HG03108 (cell line): ENCODE measurements at regions not wholly inside any gene's neighbourhood (a gene's known extent, or its start where the extent isn't known, plus 50 kb on each side); places are given as distances from the start of the nearest gene placed in this dataset.

ENCODE experiments used
- ATAC-seq: cut with Tn5 transposase; IDR thresholded peaks from one replicate; pipeline ENCODE4 v1.9.1; 2021; ENCODE audit warnings: moderate library complexity; ENCODE audit not compliant: unreplicated experiment

GRCh38 chr7:69129951-69130350, 468.3 kb upstream of the AUTS2 start:
- no peak for ATAC-seq

- no peak for ATAC-seq
Observed at GRCh38 chr7:69130396-69130795, 467.9 kb upstream of the AUTS2 start.

GRCh38 chr7:69134316-69134715, 464.0 kb upstream of the AUTS2 start:
- ATAC-seq = no peak

DNA sequence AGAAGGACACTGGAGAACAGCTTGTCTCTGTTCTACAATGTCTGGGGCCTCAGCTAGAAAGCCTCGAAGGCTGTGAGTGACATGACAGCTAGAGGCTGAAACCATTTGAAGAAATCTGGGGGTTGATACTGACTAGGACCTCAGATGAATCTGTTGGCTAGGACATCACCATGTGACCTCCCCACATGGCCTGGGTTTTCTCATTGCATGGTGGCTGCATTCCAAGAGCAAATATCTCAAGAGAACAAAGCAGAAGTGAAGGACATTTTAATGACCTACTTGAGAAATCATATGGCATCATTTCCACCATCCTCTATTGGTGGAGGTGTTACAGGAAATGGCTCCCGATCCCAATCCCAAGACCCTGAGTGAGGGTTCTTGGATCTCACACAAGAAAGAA, 450.6 kb upstream of the AUTS2 start:
- ATAC-seq = no peak

GRCh38 chr7:69149804-69150782, 448.2 kb upstream of the AUTS2 start:
- ATAC-seq = no peak

GRCh38 chr7:69162326-69162725, 435.9 kb upstream of the AUTS2 start:
- no peak for ATAC-seq

DNA sequence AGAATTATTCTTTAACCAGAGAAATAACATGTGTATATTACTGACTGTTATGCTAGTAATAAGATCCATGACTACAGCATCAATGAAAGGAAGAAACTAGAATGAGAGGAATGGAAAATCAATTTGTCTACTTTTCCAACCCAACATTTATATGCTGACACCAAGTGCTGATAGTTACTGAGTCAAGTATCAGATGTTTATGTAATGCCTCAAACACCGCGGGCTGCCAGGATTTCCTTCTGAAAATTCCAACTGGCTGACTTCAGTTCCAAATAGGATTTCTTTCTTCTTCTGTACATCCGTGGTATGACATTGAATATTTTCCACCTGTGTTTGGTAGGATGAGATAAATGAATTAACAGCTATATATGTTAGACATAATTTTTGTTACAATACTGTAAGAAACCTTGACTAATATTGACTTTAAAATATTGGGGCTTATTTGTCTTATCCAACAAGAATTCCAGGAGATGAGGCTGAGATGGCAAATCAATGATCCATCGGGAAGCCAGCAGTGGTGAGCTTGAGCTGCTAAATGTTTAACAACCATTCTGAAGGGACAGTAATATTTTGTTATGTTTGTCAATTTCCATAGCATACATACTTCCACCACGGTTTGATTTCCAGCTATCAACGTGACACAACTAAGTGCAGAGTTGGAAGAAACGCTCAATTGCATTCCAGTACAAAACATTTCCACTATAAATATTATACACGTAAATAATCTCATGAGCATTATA, 435.2 kb upstream of the AUTS2 start:
- ATAC-seq = no peak

- no peak for ATAC-seq
Observed at GRCh38 chr7:69166979-69167516, 431.2 kb upstream of the AUTS2 start.

GRCh38 chr7:69169386-69169785, 428.9 kb upstream of the AUTS2 start:
- no peak for ATAC-seq

- ATAC-seq = no peak
Observed at GRCh38 chr7:69172357-69173077, 425.8 kb upstream of the AUTS2 start.

GRCh38 chr7:69173341-69173740, 424.9 kb upstream of the AUTS2 start:
- ATAC-seq = no peak

DNA sequence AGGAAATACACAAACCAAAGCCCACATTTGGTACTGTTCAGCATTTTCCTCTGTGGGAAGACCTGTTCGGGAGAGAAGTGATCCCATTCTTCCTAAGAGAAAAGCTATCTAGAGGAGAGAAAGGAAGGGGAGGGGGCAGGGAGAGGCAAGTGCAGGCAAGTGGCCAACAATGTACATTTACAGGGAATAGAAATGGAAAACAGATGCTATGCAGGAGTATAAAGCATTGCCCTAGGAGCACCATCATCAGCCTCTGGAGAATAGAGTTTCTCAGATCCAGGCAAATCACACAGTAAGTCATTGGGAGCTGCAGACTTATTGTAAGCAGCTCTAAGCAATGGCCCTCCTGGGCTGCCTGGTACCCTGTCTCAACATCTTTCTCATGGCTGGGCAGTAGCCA, 424.4 kb upstream of the AUTS2 start:
- ATAC-seq = no peak

GRCh38 chr7:69176841-69177240, 421.4 kb upstream of the AUTS2 start:
- ATAC-seq = no peak

GRCh38 chr7:69177461-69177861, 420.8 kb upstream of the AUTS2 start:
- ATAC-seq = no peak

- no peak for ATAC-seq
Observed at GRCh38 chr7:69177941-69178494, 420.3 kb upstream of the AUTS2 start.

- no peak for ATAC-seq
Observed at GRCh38 chr7:69180662-69181061, 417.6 kb upstream of the AUTS2 start.

DNA sequence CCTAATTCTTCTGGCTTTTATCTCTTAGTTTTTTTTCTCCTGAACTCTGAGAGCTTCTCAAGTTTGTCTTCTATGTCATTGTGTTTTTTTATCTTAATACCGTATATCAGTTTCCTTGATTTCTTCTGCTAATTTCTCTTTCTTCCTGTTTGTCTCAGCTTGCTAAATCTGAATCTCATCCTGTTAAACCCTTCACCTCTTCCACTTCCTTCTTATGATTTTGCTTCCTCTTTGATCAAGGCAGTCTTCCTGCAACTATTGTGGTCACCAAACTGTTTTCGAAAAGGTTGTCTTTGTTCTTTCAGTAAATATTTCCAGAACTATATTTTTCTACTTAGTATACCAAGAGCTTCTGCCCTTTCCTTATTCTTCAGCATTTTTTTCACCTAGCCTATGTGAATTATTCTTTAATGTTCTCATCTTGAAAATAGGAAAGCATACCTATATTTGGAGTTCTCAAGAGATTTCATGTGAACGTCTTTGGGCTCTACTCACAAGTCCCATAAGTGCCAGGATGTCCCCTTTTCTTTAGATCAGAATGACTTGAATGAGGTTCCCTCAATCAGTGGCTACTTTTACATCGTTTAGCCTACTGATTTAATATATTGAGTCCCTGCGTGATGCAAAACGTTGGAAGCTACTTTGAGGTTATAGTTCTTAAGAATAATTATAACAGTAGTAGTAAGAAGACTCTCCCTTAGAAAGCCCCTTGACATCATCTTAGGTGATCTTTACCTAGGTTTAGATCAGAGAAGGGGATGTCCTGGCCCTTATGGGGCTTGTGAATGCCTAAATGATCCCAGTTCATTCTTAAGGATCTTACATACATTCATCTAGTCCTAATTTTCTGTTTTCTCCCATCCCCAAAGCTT, 415.4 kb upstream of the AUTS2 start:
- ATAC-seq = no peak

DNA sequence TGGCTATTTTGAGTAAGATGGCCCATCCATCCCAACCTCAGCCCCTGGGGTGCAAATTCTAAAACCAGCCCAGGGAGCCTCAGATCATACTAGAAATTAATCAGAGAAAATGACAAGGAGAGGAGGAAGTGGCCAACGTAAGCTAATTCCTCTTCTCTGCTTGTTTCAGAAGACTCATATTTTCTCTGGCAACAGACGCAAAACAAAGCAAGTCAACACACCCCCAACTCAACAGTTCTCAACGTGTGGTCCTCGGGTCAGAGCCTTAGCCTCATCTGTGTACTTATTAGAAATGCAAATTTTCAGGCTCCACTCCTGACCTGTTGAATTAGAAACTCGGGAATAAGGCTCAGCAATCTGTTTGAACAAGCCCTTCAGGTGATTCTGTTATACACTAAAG, 413.9 kb upstream of the AUTS2 start:
- ATAC-seq = no peak

DNA sequence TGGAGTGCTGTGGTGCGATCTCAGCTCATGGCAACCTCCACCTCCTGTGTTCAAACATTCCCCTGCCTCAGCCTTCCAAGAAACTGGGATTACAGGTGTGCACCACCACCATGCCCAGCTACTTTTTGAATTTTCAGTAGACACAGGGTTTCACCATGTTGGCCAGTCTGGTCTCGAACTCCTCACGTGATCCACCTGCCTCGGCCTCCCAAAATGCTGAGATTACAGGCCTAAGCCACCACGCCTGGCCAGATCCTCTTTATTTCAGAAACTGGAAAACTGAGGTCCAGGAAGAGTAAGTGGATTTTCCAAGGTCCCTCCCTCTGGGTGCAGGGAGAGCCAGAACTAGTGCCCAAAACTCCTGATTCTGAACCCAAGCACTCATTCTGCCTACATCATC, 413.1 kb upstream of the AUTS2 start:
- no peak for ATAC-seq

DNA sequence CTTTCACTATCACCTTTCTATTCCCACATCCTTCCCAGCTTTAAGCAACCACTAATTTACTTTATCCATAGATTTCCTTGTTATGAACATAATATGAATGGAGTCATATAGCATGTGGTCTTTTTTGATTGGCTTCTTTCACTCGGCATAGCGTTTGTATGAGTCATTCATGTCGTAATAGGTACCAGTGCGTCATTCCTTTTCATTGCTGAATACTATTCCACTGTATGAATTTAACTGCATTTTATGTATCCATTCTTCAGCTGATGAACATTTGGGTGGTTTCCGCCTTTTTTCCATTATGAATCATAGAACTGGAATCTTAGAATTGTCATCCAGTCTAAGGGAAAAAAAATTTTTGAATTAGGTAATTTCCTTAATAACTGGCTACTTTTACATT, 411.3 kb upstream of the AUTS2 start:
- ATAC-seq = no peak
